Activated CD4-positive, alpha-beta T cell treated with anti-CD3 and anti-CD28 coated beads, Interleukin-2, amount 10 ng/mL, durations not matched to agents 24 days and 14 days (primary cell): ENCODE measurements at regions not wholly inside any gene's neighbourhood (a gene's known extent, or its start where the extent isn't known, plus 50 kb on each side); places are given as distances from the start of the nearest gene placed in this dataset.

Source experiments
- DNase-seq: peaks from one replicate; pipeline ENCODE4 v3.0.0; 2022
- H3K27ac Mint-ChIP-seq: one replicate; pipeline ENCODE4 v1.8.0; 2022; ENCODE audit warnings: mild to moderate bottlenecking, mixed read lengths
- H3K27me3 Mint-ChIP-seq: one replicate; pipeline ENCODE4 v1.8.0; 2022; ENCODE audit warnings: mixed read lengths
- H3K36me3 Mint-ChIP-seq: one replicate; pipeline ENCODE4 v1.8.0; 2022; ENCODE audit warnings: low read depth, mild to moderate bottlenecking, mixed read lengths
- H3K4me1 Mint-ChIP-seq: one replicate; pipeline ENCODE4 v1.8.0; 2021; ENCODE audit warnings: mixed read lengths
- H3K4me3 Mint-ChIP-seq: one replicate; pipeline ENCODE4 v1.8.0; 2022; ENCODE audit warnings: mild to moderate bottlenecking, moderate library complexity, mixed read lengths
- H3K9me3 Mint-ChIP-seq: one replicate; pipeline ENCODE4 v1.8.0; 2021; ENCODE audit warnings: mixed read lengths
- intact Hi-C: fragments of 100-400 bp; cut with micrococcal nuclease; formaldehyde crosslinking; loops from one replicate; pipeline ENCODE4 v1.15.1; 2023

DNA sequence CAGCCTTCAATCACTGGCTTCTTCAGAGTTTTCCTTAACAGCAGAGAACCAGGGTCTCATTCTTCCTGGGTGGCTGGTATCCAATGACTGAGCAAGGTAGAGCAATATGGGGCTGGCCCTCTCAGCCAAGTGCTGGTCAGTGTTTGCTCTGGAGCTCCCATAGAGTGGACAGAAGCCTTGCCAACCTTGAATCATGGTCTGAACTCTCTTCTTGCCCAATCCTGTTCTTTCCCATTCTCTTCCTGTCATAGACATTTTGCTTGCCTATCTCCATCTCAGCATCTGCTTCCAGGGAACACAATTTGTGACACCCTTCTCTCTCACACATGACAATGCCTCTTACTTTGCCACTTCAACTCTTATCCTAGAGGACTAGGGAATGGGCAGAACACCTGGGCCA, 245.6 kb upstream of the PEX5L start:
- Mint-ChIP-seq H3K4me1 (no peaks in the 10 kb centered on the region), H3K4me3 (no peak overlapping the region), H3K27ac (no peak overlapping the region), H3K36me3 (no peaks in the 10 kb centered on the region), H3K27me3 (no peaks in the 10 kb centered on the region), H3K9me3 (no peaks in the 10 kb centered on the region)
- no peak for DNase-seq
- intact Hi-C loops: no loop called here

DNA sequence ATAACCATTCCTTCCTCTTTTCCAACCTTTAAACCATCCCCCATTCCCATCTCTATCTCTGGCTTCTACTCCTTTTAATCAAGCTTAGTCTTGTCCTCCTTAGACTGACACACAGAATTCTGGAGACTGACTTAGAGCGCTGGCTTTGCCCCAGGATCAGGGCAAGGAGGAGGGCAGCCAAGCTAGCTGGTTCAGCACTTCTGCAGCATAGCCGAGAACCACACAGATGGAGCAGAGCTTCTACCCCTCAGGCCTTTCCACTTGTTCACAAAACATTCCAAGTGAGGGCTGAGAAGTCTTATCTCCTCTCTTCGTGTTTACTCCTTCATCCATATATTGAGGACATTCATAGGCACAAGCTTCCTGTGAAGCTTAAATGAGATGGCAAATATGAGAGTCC, 246.5 kb upstream of the PEX5L start:
- no peaks in the 10 kb centered on the region for H3K4me1 Mint-ChIP-seq
- H3K4me3 Mint-ChIP-seq: no peak overlapping the region
- DNase-seq: no peak
- H3K27ac Mint-ChIP-seq: no peak overlapping the region
- H3K36me3 Mint-ChIP-seq: no peaks in the 10 kb centered on the region
- no peaks in the 10 kb centered on the region for H3K9me3 Mint-ChIP-seq
- intact Hi-C loops: no loop called here
- H3K27me3 Mint-ChIP-seq: no peaks in the 10 kb centered on the region

DNA sequence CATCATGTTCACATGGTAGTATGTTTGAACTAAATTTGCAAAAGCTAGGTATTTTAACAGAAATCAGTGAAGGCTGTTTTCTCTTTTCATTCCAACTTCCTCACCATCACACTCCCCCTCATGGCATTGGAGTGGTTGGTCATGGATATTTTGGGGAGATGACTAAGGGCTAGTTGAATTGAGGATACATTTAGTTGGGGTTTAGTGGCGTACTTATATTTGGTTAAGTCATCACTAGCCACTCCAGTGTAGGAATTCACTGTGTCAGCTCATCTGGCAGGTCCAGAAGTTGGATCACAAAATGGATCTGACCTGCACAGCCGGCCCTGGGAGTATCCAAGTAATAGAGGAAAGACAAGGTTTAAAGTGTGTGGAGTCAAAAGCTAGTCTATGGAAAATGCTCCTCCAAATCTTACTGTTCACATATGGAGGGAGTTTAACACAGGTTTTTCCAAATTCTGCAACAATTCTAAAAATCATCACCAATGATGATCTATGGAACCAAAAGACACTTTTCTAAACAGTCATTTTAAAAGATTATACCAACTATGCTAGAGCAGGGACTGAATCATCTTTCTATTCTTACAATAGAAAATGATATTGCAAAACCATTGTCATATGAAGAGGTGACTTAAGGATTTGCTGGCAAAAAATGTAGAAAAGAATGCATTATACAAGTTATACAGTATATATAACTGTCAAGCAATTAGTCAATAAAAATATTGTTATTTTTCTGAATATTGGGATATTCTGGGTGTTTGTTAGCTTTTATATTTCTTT, 247.8 kb upstream of the PEX5L start:
- Mint-ChIP-seq H3K4me1 (no peaks in the 10 kb centered on the region), H3K9me3 (no peaks in the 10 kb centered on the region), H3K4me3 (no peak overlapping the region), H3K27me3 (no peaks in the 10 kb centered on the region), H3K27ac (no peak overlapping the region), H3K36me3 (no peaks in the 10 kb centered on the region)
- intact Hi-C loops: no loop called here
- DNase-seq: no peak

DNA sequence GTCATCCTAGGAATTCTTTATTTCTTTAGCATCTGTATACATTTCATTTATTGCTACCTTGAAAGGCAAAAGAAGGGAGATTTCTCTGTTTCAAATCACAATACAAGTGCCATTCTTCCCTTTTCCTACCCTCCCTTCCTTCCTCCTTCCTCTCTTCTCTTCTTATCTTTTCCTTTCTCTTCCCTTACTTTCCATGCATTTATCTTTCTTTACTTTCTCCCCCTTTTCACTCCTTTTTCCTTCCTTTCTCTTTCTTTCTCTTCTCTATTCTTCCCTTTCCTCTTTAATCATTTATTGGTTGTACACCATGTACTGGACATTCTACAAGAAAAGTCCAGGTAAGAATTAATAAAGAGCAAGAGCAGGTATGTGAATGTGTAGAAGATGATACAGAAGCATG, 251.0 kb upstream of the PEX5L start:
- no peaks in the 10 kb centered on the region for H3K36me3 Mint-ChIP-seq
- no peak overlapping the region for H3K27ac Mint-ChIP-seq
- intact Hi-C loops: no loop called here
- no peaks in the 10 kb centered on the region for H3K9me3 Mint-ChIP-seq
- no peak for DNase-seq
- no peak overlapping the region for H3K4me3 Mint-ChIP-seq
- no peaks in the 10 kb centered on the region for H3K4me1 Mint-ChIP-seq
- no peaks in the 10 kb centered on the region for H3K27me3 Mint-ChIP-seq

DNA sequence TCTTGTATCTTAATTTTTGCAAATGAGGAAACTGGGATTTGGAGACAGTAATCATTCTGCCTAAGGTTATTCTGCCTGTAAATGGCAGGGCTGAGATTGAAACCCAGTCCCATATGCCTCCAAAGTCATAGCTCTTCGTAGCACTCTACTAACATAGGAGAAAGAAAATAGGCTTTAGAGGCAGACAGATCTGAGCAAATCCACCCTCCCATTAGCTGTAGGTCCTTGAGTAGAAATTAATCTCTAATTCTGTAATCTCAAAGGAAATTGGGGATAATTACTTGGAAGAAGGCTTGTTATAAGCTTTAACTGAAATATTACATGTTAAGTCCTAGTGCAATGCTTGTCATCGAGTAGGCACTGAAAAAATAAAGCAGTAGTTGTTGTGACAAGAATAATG, 252.1 kb upstream of the PEX5L start:
- Mint-ChIP-seq H3K9me3 (no peaks in the 10 kb centered on the region), H3K27me3 (no peaks in the 10 kb centered on the region), H3K36me3 (no peaks in the 10 kb centered on the region), H3K4me1 (no peaks in the 10 kb centered on the region), H3K27ac (no peak overlapping the region), H3K4me3 (no peak overlapping the region)
- intact Hi-C loops: no loop called here
- no peak for DNase-seq

DNA sequence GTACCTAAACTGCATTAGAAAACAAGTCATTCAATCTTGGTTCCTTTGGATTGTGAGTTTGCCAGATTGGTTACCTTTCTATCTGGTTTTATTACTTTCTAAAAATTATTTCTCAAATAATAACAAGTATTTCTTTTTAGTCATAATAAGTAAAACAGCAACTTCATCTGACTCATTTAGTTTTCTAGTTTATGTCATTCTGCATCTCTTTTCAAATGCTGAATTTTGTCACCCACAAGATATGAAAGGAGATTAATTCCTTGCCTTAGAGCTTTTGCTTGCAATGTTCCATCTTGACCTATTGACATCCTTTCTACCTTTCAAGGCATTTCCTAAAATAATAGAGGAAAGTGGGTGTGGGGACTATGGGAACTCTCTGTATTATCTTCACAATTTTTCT, 253.6 kb upstream of the PEX5L start:
- no peak for DNase-seq
- intact Hi-C loops: no loop called here
- no peaks in the 10 kb centered on the region for H3K4me1 Mint-ChIP-seq
- no peak overlapping the region for H3K4me3 Mint-ChIP-seq
- H3K36me3 Mint-ChIP-seq: no peaks in the 10 kb centered on the region
- no peaks in the 10 kb centered on the region for H3K27me3 Mint-ChIP-seq
- no peaks in the 10 kb centered on the region for H3K9me3 Mint-ChIP-seq
- no peak overlapping the region for H3K27ac Mint-ChIP-seq

DNA sequence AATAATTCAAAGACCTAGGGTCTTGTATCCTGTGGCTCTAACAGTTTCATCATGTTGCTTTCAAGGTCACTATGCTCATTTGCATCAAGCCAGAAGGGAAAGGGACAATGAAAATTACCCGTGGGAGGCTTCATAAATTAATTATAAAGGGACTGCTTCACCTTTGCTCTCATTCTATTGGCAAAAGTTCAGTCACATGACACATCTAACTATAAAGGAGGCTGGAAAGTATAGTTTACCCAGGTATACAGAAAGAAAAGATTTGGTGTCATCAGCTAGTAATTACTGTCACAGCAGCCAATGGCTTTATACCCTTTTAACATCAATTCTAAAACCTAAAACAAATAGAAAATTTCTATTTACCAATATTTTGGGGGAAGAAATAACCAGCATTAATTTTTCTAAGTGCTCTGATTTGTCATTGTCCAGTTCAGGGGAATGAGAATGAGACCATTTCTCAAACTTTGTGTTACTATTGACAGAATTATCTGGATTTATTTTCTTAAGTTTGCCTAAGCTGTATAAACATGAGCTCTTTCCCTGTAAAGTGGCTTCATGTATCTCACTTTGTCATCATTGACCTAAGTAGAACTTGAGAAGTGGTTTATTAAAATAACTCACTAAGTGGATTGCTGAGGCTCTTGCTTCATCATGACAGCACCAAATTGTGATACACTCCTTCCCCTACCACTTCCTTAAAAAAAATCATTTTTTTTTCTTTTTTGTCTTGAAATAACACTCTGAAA, 257.7 kb upstream of the PEX5L start:
- H3K27ac Mint-ChIP-seq: no peak overlapping the region

DNA sequence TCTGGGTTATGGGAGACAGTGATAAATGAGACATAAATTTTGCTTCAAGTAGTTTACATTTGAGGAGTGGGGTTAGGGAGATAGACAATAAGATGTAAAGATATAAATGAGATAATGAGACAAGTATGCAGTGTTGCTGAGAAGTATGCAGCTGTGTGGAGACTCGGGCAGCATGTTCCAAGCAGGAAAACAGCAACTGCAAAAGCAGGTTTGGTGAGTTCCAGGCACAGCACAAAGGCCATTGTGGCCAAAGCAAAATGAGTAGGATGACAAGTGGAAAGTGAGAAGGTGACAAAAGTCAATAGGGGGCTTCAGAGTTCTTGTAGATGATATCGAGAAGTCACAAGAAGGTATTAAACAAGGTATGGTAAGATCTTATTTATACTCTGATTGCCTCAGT, 259.1 kb upstream of the PEX5L start:
- H3K9me3 Mint-ChIP-seq: no peaks in the 10 kb centered on the region
- no peak for DNase-seq
- no peak overlapping the region for H3K4me3 Mint-ChIP-seq
- H3K27me3 Mint-ChIP-seq: no peaks in the 10 kb centered on the region
- no peaks in the 10 kb centered on the region for H3K4me1 Mint-ChIP-seq
- H3K36me3 Mint-ChIP-seq: no peaks in the 10 kb centered on the region
- intact Hi-C loops: no loop called here
- H3K27ac Mint-ChIP-seq: no peak overlapping the region

More for the DNA sequence above, 257.7 kb upstream of the PEX5L start:
- Mint-ChIP-seq H3K4me3 (no peak overlapping the region), H3K9me3 (no peaks in the 10 kb centered on the region), H3K27me3 (no peaks in the 10 kb centered on the region), H3K4me1 (no peaks in the 10 kb centered on the region), H3K36me3 (no peaks in the 10 kb centered on the region)
- no peak for DNase-seq
- intact Hi-C loops: no loop called here

DNA sequence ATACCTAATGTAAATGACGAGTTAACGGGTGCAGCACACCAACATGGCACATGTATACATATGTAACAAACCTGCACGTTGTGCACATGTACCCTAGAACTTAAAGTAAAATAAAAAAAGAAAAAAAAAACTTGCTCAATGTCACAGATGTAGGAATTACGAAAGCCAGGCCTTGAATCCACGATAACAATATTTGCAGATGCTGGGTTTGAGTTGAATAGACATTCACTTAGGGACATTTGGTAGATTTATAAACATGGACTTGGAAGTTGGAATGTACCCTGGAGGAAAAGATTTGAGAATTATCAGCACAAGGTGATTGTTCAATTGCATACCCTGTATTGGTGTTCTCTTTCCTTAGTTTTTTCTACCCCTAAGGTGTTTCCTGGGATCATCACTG, 260.2 kb upstream of the PEX5L start:
- Mint-ChIP-seq H3K27ac (no peak overlapping the region), H3K4me1 (no peaks in the 10 kb centered on the region), H3K27me3 (no peaks in the 10 kb centered on the region), H3K9me3 (no peaks in the 10 kb centered on the region), H3K4me3 (no peak overlapping the region), H3K36me3 (no peaks in the 10 kb centered on the region)
- intact Hi-C loops: no loop called here
- DNase-seq: no peak

DNA sequence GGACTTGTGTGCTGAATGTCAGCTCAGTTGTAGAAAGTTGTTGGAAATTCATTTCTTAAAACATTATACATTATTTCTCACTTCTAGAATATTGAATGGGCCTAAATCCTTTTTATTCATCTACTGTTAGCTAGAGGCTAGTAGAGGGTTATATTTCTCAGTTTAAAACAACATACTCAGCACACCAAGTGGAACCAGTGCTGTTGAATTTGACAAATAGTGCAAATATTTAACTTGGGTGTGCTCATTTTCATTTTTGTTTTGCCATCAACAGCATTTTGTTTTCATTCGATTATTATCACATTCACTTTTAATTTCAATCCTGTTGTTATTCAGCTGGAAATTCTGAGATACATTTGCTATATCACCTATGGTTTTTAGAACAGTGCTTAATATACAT, 269.4 kb upstream of the PEX5L start:
- no peak for DNase-seq
- Mint-ChIP-seq H3K27ac (no peak overlapping the region), H3K36me3 (no peaks in the 10 kb centered on the region), H3K27me3 (no peaks in the 10 kb centered on the region), H3K4me1 (no peaks in the 10 kb centered on the region), H3K4me3 (no peak overlapping the region), H3K9me3 (no peaks in the 10 kb centered on the region)
- intact Hi-C loops: no loop called here

DNA sequence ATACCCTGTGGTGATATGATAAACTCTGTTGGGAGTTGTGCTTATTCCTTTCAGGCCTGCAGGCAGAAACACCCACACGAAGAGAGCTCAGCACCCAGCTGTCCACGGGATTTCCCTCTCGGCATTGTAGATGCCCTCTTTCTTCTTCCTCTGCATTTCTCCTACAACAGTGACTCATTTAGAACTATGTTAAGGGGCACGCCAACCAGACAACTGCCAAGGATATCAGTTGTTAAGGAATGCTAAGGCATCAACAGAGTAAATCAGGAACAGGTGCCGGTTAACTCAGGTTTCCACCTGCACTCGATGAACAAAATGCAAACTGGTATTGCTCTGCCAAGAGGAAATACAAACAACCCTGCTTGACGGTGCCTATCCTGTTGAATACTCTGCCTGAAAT, 270.0 kb upstream of the PEX5L start:
- Mint-ChIP-seq H3K4me3 (no peak overlapping the region), H3K27ac (no peak overlapping the region), H3K27me3 (no peaks in the 10 kb centered on the region), H3K9me3 (no peaks in the 10 kb centered on the region), H3K36me3 (no peaks in the 10 kb centered on the region), H3K4me1 (no peaks in the 10 kb centered on the region)
- no peak for DNase-seq
- intact Hi-C loops: no loop called here

DNA sequence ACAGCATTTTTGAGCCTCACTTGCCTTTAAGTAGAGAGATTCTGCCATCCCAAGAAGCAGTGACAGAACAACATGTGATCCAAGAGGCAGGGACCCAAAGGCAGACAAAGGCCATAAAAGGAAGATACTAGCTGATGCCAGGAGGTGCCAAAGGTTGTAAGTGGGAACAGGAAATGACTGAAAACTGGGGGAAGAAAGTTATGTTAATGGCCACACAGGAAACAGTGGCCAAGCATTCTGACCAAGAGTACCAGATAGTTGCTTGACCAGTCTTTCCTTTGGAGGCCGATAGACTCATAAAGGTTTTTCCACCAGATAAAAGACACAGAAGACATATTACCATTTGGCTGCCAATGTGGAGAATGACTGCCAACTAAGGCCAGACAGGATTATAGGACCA, 274.5 kb upstream of the PEX5L start:
- Mint-ChIP-seq H3K27me3 (no peaks in the 10 kb centered on the region), H3K4me3 (no peak overlapping the region), H3K36me3 (no peaks in the 10 kb centered on the region), H3K4me1 (no peaks in the 10 kb centered on the region), H3K27ac (no peak overlapping the region), H3K9me3 (no peaks in the 10 kb centered on the region)
- intact Hi-C loops: no loop called here
- DNase-seq: no peak

DNA sequence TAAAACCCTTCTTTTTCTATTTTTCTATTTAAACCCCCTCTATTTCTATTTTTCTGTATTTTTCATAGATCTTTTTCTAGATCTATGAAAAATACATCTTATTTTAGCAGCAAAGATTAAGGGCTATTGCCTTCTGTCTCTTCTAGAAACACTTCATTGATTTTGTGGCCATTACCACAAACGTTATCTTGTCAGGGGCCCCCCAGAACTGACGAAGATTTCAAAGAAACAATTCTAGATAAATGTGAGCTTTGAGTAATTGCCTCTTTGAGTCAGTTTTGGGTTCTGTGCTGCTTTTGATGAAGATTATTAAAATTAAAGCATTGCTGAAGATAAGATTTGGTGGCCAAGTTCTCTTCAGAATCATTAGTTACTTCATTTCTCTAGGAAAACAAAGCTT, 279.6 kb upstream of the PEX5L start:
- H3K36me3 Mint-ChIP-seq: no peaks in the 10 kb centered on the region
- H3K4me3 Mint-ChIP-seq: no peak overlapping the region
- DNase-seq: no peak
- H3K9me3 Mint-ChIP-seq: no peaks in the 10 kb centered on the region
- H3K4me1 Mint-ChIP-seq: no peaks in the 10 kb centered on the region
- H3K27me3 Mint-ChIP-seq: no peaks in the 10 kb centered on the region
- intact Hi-C loops: no loop called here
- no peak overlapping the region for H3K27ac Mint-ChIP-seq

DNA sequence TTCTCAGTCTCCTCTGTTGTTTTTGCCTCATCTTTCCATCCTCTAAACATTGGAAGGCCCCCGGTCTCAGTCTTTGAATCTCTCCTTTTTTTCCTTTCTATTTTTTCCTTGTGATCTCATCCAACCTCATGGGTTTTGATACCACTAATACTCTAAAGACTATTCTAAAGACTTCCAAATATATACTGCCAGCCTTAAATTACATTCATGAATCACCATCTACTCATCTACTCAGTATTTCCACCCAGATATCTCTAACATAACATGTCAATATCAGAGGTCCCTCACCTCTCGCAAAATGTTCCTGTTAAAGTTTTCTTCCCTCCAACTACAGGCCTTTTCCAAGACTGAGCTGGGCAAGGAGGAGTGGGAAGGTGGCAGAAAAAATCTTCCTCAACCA, 282.5 kb upstream of the TTC14 start:
- no peaks in the 10 kb centered on the region for H3K9me3 Mint-ChIP-seq
- H3K36me3 Mint-ChIP-seq: no peaks in the 10 kb centered on the region
- no peaks in the 10 kb centered on the region for H3K27me3 Mint-ChIP-seq
- intact Hi-C loops: no loop called here
- H3K27ac Mint-ChIP-seq: no peak overlapping the region
- no peak for DNase-seq
- H3K4me3 Mint-ChIP-seq: no peak overlapping the region
- no peaks in the 10 kb centered on the region for H3K4me1 Mint-ChIP-seq

DNA sequence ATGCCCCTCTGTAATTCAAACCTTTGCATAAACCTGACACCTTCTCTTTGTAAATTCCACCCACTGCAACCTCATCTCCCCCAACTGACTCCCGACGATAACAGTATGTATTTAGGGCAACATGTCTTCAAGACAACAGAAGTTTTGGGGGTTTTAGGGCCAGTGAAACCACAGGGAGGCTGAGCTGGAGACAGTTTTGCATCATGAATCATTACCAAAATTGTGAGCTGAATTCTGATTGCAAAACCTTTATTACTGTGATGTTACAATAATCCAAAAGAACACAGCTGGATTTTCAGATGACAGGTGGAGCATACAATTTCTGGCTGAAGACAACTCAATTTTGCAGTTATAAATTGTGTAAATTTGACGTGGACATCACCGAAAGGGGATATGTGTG, 281.3 kb upstream of the TTC14 start:
- H3K36me3 Mint-ChIP-seq: no peaks in the 10 kb centered on the region
- no peaks in the 10 kb centered on the region for H3K9me3 Mint-ChIP-seq
- H3K27me3 Mint-ChIP-seq: no peaks in the 10 kb centered on the region
- no peaks in the 10 kb centered on the region for H3K4me1 Mint-ChIP-seq
- no peak for DNase-seq
- H3K4me3 Mint-ChIP-seq: no peak overlapping the region
- H3K27ac Mint-ChIP-seq: no peak overlapping the region
- intact Hi-C loops: no loop called here
